ENCODE measurements at regions not wholly inside any gene's neighbourhood (a gene's known extent, or its start where the extent isn't known, plus 50 kb on each side); places are given as distances from the start of the nearest gene placed in this dataset.

DNA sequence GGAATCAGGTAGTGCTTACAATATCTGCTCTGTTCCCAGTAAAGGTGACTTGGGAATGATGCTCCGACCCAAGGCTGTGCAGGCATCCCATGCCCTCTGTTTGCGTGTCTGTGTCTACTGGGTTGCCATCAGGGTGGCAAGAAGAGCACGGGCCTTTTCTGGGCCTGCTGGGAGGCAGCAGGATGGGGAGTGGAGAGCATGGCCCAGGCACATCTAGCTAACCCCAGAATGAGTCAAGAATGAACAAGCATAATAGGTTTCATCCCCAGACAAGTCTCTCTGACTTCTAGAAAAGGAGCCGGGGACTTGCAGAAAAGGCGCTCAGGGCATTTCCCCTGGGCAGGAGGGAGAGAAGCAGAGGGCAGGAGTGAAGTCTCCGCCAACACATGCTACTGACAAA lies 260.4 kb downstream of the IRX1 start:
- peaks cover 6% of the 10 kb centered on the region for H3K27me3 Mint-ChIP-seq (ENCODE audit: low read depth)
- H3K9me3 Mint-ChIP-seq = no peaks in the 10 kb centered on the region
- peaks cover 38% of the 10 kb centered on the region for H3K4me1 Mint-ChIP-seq
- TF ChIP-seq, protein P1, sequence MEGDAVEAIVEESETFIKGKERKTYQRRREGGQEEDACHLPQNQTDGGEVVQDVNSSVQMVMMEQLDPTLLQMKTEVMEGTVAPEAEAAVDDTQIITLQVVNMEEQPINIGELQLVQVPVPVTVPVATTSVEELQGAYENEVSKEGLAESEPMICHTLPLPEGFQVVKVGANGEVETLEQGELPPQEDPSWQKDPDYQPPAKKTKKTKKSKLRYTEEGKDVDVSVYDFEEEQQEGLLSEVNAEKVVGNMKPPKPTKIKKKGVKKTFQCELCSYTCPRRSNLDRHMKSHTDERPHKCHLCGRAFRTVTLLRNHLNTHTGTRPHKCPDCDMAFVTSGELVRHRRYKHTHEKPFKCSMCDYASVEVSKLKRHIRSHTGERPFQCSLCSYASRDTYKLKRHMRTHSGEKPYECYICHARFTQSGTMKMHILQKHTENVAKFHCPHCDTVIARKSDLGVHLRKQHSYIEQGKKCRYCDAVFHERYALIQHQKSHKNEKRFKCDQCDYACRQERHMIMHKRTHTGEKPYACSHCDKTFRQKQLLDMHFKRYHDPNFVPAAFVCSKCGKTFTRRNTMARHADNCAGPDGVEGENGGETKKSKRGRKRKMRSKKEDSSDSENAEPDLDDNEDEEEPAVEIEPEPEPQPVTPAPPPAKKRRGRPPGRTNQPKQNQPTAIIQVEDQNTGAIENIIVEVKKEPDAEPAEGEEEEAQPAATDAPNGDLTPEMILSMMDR (IDR thresholded peaks at IDR 0.05; ENCODE audit: unreplicated experiment) = no peak
- H3K36me3 Mint-ChIP-seq = no peaks in the 10 kb centered on the region
- H3K4me3 Mint-ChIP-seq = no peak overlapping the region
- H3K27ac Mint-ChIP-seq = no peak overlapping the region
- no peak for DNase-seq (ENCODE audit: low spot score in 2 of 2, unreplicated experiment in 2 of 2)

DNA sequence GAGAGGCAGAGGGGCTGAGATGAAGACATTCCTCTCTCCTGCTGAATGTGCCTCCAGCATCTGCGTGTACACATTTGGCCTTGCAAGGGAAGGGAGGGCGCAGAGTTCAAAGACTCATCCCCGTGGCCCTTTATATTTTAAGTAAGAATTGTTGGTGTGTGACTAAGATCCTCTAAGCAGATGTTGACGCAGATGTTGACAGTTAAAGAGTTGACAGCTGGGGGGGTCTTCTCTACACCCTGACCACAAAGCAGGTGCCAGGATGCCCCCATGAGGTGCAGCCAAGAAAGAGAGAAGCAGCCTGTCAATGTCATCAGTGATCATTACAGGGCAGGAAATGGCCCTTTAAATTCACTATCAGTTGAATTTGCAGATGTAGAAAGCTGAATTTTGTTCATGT lies 262.9 kb downstream of the IRX1 start:
- H3K27ac Mint-ChIP-seq = no peak overlapping the region
- H3K27me3 Mint-ChIP-seq (ENCODE audit: low read depth) = no peaks in the 10 kb centered on the region
- TF ChIP-seq, protein P1 (IDR thresholded peaks at IDR 0.05; ENCODE audit: unreplicated experiment) = no peak
- no peaks in the 10 kb centered on the region for H3K36me3 Mint-ChIP-seq
- no peak overlapping the region for H3K4me3 Mint-ChIP-seq
- peaks cover 32% of the 10 kb centered on the region for H3K4me1 Mint-ChIP-seq
- DNase-seq (ENCODE audit: low spot score in 2 of 2, unreplicated experiment in 2 of 2) = no peak
- H3K9me3 Mint-ChIP-seq = peaks cover 9% of the 10 kb centered on the region

DNA sequence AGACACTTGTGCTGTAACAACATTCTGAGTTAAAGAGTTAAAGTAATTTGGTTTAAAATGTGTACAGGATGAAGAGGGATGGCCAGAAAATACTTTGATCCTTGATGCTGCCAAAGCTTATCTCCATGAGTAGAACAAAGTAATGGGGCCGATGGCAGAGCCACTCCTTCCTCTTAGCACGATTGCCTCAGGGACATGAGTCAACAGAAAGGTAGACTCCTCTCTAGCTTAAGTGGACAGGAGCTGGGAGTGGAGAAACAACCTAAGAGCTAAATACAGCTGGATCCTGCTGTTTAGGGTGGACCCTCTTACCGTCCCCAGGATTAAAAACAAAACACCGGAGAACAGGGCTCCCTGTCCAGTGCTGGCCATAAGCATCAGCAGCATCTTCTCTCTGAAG lies 267.3 kb downstream of the IRX1 start:
- Mint-ChIP-seq H3K27ac (no peak overlapping the region), H3K36me3 (no peaks in the 10 kb centered on the region), H3K4me3 (no peak overlapping the region), H3K9me3 (peaks cover 14% of the 10 kb centered on the region), H3K27me3 (ENCODE audit: low read depth) (peaks cover 2% of the 10 kb centered on the region), H3K4me1 (peaks cover 19% of the 10 kb centered on the region)
- DNase-seq (ENCODE audit: low spot score in 2 of 2, unreplicated experiment in 2 of 2) = no peak
- TF ChIP-seq, protein P1 (IDR thresholded peaks at IDR 0.05; ENCODE audit: unreplicated experiment) = no peak

DNA sequence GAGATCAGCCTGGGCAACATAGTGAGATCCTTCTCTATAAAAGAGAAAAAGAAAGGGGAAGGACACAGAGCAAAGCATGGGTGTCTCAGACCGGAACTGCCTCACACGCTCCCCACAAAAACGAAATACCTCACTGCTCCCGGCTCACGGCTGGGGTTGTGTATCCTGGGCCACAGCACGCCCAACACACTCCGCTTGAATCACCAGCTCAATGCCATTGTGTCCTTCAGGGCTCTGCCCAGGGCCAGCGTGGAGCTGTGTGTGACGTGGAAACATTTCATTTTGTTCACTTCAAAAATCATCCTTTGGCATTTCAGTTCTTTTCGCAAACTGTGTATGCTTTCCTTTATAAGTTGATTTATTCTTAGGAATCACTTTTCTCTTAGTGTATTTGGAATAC lies 279.5 kb downstream of the IRX1 start:
- H3K27me3 Mint-ChIP-seq (ENCODE audit: low read depth) = peaks cover 12% of the 10 kb centered on the region
- no peak overlapping the region for H3K27ac Mint-ChIP-seq
- H3K36me3 Mint-ChIP-seq = no peaks in the 10 kb centered on the region
- H3K9me3 Mint-ChIP-seq = peaks cover 24% of the 10 kb centered on the region
- no peaks in the 10 kb centered on the region for H3K4me1 Mint-ChIP-seq
- no peak for DNase-seq (ENCODE audit: low spot score in 2 of 2, unreplicated experiment in 2 of 2)
- TF ChIP-seq, protein P1 (IDR thresholded peaks at IDR 0.05; ENCODE audit: unreplicated experiment) = no peak
- H3K4me3 Mint-ChIP-seq = no peak overlapping the region

- Mint-ChIP-seq H3K36me3 (no peaks in the 10 kb centered on the region), H3K4me1 (no peaks in the 10 kb centered on the region), H3K27me3 (ENCODE audit: low read depth) (peaks cover 15% of the 10 kb centered on the region), H3K9me3 (peaks cover 8% of the 10 kb centered on the region), H3K27ac (no peak overlapping the region), H3K4me3 (no peak overlapping the region)
- DNase-seq (ENCODE audit: low spot score in 2 of 2, unreplicated experiment in 2 of 2) = no peak
- TF ChIP-seq, protein P1 (IDR thresholded peaks at IDR 0.05; ENCODE audit: unreplicated experiment) = no peak
Observed at GRCh38 chr5:3878267-3878666, 282.6 kb downstream of the IRX1 start.

DNA sequence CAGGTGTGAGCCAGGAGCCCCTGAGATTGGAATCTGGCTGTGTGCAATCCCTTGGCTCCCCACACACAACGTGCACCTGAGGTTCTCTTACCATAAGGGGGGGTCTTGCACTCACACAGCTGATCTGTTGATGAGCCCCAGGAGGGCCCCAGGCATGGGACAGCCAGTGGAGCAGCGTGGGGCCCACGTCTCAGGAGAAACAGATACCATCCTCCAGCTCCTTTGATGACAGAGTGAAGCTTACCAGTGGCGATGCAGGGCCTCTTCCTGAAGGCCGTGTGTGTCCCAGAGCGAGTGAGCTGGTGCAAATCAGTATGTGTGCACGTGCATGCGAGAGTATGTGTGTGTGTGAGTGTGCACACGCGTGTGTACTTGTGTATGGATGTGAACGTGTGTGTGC lies 287.4 kb downstream of the IRX1 start:
- H3K36me3 Mint-ChIP-seq = no peaks in the 10 kb centered on the region
- no peak overlapping the region for H3K4me3 Mint-ChIP-seq
- no peaks in the 10 kb centered on the region for H3K9me3 Mint-ChIP-seq
- no peak overlapping the region for H3K27ac Mint-ChIP-seq
- peaks cover 9% of the 10 kb centered on the region for H3K4me1 Mint-ChIP-seq
- no peak for DNase-seq (ENCODE audit: low spot score in 2 of 2, unreplicated experiment in 2 of 2)
- peaks cover 10% of the 10 kb centered on the region for H3K27me3 Mint-ChIP-seq (ENCODE audit: low read depth)
- TF ChIP-seq, protein P1 (IDR thresholded peaks at IDR 0.05; ENCODE audit: unreplicated experiment) = no peak
